Renal cortex interstitium (tissue), 11 donors: ENCODE measurements at regions not wholly inside any gene's neighbourhood (a gene's known extent, or its start where the extent isn't known, plus 50 kb on each side); places are given as distances from the start of the nearest gene placed in this dataset.
"Not testable (repeated sequence)": the region's sequence is repeated elsewhere in the genome, so short reads cannot be mapped to it uniquely, and the experiment has no call there.

ENCODE experiments used
- DNase-seq, 11 donors: peaks; one replicate each; pipeline ENCODE4 v3.0.0-alpha.2; 2013; ENCODE audit warnings: low read depth in 9 of 11, low spot score in 4 of 11; ENCODE audit errors: extremely low read depth in 1 of 11

DNA sequence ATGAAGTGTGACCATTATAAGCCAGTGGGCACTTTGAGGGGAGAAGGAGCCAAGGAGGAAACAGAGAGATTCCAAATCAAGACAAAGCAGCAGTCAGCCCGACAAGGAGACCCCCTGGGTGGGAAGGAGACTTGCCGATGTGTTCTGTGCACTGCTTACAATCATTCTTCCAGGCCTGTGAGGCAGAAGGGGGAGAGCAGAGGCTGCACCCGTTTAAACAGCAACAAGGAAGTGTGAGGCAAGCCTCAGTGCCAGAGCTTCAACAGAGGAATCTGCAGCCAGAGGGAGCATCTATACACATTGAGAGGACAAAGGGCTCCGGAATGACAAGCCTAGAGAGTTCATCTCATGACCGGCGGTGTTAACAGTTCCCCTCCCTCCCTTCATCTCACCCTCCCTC lies 121.1 kb downstream of the NXPE2 start:
- DNase-seq = no peak

DNA sequence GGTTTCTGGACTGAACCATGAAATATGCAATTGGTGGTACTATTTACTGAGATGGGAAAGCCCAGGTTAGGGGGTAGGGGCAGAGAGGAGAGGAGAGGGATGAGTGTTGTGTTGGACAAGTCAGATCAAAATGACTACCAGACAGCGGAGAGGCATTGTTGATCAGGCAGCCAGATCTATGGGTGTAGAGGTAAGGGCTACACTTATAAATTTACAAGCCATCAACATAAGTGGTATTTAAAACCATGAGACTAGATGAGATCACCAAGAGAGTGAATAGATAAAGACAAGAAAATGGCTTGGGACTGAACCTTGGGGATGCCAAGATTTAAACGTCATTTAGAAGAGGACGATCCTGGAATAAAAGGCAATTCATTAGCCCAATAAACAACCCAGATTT lies 123.4 kb downstream of the NXPE2 start:
- DNase-seq = no peak

DNA sequence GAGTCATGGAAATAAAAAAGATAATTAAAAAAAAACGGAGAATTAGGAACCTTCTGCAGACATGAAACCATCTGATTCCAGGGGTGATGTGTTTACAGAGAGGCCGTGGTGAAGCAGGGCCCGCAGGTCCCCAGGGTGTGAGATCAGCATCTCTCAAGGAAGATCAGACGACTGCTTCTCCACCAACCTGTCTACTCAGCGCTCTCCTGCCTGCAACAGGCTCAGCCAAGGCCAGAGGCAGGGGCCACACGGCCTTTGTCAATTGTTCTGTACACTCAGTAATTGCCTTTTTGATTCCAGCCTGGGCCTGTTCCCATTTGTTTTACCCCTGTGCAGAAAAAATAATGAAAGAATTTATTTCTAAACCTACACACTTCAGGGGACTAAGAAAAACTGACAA lies 124.6 kb downstream of the NXPE2 start:
- no peak for DNase-seq

DNA sequence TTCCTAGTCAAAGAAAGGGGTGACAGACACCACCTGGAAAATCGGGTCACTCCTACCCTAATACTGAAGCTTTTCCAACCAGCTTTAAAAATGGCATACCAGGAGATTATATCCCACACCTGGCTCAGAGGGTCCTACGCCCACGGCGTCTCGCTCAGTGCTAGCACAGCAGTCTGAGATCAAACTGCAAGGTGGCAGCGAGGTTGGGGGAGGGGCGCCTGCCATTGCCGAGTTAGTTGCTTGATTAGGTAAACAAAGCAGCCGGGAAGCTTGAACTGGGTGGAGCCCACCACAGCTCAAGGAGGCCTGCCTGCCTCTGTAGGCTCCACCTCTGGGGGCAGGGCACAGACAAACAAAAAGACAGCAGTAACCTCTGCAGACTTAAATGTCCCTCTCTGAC lies 127.1 kb downstream of the NXPE2 start:
- DNase-seq = not testable (repeated sequence)

DNA sequence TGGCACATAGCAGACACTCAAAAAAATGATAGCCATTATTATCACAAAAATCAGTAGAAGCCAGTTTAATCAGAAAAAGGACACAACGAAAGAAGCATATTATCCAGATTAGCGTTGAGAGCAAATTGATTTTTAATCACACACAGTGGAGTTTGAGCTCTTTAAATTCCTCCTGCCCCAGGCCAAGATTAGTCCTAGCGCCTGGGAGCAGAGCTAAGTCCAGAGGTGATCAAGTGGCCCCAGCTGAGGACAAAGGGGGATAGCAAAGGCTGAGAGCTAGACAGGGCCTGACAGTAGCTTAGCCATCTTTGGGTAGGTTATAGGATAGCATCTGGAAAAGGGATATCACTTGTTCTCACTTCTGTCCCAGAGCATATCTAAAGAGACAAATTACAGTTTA lies 133.6 kb downstream of the NXPE2 start:
- no peak for DNase-seq

DNA sequence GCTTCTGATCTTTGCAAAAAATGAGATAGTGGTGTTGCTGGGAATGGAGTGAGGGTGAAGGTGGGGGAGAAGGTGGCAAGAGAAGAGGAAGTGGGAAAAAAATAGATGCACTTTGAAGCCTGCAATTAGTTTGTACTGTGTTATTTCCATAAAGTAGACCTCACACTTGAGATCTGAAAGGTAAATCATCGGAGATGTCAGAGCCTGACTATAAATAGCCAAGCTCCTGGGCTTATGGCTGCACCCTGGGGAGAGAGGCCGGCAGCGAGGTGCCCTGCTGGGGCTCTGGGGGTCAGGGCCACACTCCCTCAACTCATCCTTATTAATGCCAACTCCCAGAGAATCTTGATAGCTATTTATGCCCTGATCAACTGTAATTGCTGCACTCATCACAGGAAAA lies 134.4 kb downstream of the NXPE2 start:
- DNase-seq = no peak

DNA sequence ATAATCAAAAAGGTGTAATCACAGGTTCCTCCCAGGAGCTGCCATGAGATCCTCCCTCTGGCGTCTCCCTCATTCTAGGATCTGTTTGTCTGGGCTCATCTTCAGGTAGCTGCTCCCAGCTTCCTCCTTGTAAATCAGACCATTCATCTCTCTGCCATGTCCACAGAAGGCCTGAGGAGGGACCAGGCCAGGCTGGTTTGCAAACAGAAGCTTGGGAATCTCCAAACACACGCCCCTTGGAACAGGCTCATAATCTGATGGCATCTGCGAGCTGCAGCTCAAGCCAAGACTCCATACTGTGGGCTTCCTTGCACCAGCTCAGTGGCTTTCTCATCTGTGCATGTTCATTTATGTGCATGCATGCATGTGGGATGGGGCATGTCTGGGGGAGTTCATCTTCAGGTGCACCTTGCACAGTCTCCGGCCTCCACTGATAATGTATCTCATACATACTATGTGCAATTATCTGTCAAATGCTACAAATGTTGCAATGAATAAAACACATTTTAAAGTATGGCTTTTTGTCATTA lies 134.9 kb downstream of the NXPE2 start:
- no peak for DNase-seq

DNA sequence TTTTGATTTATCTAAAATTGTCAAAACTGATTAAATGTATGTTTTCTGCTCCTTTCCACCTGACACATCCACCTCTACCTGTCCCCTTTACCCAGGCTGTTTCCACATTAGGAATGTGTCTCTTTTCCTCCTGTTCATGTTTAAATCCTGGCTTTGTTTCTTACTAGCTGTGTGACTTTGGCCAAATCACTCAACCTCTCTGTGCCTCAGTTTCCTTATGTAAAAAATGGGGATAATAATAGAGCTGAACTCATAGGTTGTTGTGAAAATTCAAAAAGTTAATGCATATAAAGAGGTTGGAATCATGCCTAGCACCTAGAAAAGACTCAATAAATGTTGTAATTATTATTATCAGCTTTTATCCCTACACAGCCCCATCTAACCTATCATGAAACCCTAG lies 136.8 kb downstream of the NXPE2 start:
- no peak for DNase-seq

DNA sequence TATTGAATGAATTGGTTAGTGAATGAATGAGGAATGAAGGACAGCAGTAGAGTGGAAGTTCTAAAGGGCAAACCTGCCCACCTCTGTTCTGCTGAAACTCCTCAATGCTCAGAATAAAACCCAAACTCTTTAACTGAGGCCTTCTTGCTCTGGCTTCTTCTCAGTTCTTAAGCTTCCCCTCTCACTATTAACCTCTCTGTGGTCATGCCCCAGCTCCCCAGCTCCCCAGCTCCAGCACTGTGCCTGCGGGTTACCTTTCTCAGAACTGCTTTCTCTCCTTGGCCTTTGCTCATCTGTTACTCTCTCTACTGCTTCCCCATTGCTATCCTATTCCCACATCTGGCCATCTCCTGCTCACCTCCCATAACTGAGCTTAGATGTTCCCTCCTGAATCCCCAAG lies 137.4 kb downstream of the NXPE2 start:
- DNase-seq = no peak

DNA sequence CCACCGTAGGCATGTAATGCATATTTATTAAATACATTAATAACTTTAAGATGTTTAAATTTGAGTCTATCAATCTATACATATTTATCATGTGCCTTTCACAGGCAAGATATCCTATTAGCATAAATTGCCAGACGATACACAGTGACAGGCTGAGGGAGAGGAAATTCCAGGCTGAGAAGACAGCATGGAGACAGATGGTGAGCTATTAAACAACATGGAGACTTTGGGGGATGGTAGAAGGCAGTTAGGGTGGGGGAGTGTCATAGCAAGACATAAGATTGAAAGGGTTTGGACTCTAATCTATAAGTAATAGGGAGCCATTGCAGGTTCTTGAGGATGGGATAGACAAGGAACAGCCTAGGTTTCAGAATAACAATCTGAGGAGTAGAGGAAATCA lies 138.5 kb downstream of the NXPE2 start:
- DNase-seq = no peak

DNA sequence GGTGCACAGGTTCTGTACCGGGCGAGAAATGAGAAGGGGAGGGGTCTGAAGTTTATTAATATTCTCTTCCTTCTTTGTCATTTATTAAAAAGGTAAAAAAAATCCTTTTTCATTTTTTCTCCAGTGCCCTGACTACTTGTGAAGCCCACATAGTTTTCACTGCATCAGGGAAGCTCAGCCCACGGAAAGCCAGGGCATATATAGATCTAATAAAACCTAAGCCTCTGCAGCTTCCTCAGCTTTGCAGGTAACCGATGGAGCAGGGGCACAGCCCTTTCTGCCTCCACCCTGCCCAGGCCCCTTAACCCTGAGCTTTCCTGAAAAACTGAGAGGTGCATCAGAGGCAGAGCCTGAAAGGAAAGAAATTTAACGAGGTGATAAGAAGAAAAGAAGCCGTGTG lies 140.1 kb downstream of the NXPE2 start:
- DNase-seq = no peak

DNA sequence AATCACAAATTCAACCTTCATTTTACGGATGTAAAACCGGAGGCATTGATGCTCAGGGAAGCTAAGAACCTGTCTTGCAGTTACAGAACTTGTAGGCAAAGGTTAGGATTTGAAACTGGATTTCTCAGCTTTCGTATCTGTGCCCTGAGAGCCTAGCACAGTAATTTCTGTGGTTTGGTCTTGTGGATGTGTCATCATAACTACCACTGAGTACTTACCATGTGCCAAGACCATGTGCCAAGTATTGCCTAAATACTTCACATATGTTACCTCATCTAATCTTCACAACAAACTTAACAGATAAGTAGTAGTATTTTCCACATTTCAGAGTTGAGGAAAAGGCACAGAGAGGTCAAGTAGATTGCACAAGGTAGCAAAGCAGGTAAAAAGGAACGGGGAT lies 140.7 kb downstream of the NXPE2 start:
- DNase-seq = no peak

DNA sequence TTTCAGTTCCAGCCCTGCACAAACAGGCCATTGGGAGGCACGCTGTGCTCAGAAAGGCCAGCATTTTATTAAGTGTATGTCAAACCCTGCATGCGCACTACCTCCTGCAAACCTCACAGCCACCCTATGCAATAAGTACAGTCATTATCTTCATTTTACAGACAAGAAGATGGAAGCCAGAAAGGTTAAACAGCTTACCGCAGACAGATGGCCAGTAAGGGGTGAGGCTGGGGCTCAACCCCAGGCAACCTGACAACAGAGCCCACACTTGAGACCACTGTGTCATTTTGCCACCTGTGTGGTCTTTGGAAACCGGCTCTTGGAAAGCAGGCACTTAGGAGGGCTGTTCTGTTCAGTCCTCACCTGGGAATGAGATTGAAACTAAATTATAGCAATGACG lies 142.3 kb downstream of the NXPE2 start:
- DNase-seq = no peak

DNA sequence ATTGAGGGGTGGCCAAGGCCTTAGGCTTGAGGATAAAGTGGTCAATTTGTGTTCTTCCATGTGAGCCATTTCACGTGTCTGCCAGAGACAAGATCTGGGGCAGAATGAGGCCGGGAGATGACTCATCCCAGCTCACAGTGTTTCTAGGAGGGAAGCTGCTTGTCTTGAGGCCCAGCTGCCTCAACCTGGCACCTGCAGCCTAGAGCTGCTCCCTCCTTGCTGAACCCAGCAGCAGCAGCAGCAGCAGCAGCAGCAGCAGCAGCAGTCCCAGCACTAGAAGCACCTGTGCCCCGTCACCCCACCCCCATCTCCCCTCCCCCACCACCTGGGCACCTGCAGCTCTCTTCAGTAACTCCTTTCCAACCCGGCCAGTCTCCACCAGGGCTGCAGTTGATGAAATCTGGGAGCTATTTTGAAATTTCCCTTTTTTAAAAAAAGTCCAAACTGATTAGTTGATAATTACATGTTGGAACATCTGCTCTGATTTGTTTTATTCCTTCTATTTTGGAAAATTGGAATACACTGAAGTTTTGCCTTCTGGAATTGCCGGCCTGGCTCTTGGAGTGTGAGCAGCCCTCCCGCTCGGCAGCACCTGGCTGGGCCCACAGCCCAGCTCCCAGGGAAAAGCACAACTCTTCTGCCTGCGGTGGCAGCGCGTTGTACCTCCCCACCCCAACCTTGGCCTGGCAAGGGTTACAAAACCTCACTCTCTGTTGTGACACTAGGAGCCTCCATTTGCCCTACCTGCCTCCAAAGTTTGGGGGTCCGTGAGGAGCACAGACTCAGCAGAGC lies 143.5 kb downstream of the NXPE2 start:
- DNase-seq = no peak

DNA sequence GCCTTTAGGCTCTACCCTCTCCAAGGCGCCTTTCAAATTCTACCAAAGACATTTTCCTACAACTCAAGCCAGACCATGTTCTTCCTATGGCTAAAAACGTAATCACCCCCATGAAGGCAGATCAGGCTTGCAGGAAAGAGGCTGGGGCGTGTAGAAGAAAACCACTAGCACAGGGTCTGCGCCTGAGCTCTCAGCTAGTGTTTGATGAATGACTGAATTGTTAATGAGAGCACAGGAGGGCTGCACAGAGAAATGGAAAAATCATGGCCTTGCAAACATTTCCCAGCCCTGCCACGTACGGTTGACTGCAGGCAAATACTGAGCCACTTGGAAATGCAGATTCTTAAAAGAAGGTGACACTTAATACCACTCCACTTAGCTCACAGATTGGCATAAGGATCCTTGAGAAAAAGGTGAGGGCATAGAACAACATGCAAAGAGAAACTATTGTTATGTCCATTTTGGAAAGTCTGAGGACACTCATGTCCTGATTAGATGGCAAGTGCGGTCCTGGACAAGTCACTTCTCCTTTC lies 148.6 kb downstream of the NXPE2 start:
- no peak for DNase-seq

DNA sequence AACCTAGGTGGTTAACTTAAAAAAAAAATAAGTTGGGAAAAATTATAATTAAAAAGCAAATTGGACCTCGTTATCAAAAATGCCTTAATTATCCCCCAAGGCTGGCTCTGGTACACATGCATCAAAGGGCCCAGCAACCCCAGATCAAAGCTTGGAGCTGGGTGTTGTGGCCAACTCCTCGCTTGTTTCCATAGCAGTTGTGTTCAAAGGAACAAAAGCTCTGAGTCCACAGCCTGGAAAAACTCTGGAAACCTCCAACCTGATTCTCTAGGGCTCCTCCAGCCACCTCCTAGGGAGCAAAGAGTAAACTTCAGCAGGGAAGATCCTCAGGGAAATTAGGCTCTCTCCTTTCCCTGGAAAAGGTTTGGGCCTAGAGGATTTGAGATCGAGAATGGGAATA lies 149.4 kb downstream of the NXPE2 start:
- no peak for DNase-seq

DNA sequence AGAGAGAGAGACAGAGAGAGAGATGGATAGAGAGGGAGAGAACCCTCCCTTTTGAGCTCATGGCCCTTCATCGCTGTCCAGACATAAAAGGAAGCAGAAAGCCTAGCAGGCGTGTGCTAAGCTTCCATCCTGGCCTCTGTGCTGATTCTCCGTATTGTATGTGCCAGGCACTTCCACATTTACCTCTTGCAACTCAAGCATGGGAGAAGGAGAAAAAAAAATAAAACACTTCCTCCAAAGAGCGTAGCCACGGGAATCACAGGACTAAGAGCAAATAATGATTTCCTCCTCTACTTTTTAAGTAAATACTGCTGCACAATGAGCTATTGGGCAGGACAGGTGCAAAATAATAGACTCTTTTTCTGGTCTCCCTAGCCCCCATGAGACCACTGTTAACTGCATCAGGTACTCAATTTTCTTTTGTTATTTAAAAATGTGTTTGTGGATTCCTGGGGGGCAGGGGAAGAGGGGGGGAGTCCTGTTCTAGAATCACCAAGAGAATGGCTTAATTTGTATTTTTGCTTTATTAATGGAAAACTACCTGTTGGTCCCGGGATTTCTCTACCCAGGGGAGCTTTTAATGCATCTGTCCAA lies 154.3 kb downstream of the NXPE2 start:
- no peak for DNase-seq

DNA sequence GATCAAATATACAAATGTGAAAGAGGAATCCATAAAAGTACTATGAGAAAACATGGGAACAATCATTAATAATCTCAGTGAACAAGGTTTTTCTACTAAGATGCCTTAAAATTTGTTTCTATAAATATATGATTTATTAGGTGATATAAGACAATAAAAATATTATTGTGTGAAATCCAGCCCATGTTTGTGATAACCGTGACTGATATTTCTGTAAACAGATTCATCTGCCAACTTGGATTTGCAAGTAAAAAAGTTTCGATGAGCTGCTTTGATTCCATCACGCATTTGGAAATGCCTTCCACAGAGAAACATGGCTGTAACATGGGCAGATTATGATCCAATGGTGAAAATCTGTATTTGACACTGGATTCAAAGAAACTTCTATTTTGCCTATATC lies 157.8 kb downstream of the NXPE2 start:
- no peak for DNase-seq

DNA sequence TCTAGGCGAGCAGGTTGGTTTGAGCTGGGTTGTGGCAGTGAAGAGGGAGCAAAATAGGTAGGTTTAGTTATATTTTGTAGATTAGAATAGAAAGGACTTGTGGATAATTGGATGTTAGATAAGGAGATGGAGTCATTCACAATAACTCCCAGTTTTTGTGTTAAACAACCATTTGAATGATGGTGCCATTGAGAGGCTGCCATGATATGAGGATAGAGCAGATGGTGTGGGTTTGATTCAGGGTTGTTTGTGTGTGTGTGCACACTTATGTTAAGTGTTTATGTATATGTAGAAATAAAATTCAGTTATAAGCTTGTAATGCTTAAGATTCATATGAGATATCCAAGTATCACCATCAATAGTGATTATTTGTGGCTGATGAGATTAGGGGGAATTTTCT lies 166.6 kb downstream of the NXPE2 start:
- DNase-seq = no peak

DNA sequence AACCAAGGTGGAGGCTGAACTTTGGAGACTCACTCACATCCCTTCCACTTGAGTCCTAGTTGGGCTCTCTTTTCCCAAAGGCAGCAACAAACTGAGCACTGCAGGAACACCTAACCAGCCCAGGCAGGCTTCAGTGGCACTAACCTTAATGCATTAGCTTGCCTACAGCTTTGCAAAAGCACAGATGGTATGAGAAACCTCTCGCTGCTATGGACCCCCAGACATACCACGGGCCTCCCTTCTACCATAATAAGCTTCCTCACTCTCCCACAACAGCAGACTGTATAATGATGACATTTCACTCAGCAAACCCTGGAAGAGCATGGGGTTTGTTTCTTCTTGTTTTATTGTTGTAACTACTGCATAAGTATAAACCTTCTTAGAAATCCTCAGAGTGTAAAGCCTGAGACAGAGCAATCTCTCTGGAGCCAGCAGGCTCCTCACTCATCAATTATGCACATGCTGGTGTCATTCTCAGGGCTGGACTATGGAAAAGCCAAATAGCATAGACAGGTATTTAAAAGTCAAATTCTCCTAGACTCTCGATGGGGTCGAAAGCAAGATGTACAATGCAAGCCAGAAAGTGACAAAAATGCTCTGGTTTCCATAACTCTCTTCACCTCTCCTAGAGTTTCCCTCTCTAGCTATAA lies 167.6 kb downstream of the NXPE2 start:
- DNase-seq = no peak
